HG02798 (cell line): ENCODE measurements at regions not wholly inside any gene's neighbourhood (a gene's known extent, or its start where the extent isn't known, plus 50 kb on each side); places are given as distances from the start of the nearest gene placed in this dataset.
A peak's percentile ranks its signal among the peaks of the same experiment; 100 is the strongest.
"Not testable (repeated sequence)": the region's sequence is repeated elsewhere in the genome, so short reads cannot be mapped to it uniquely, and the experiment has no call there.

ENCODE experiments used
- ATAC-seq: cut with Tn5 transposase; IDR thresholded peaks from one replicate; pipeline ENCODE4 v1.9.1; 2021; ENCODE audit warnings: mild to moderate bottlenecking; ENCODE audit not compliant: unreplicated experiment, poor library complexity

DNA sequence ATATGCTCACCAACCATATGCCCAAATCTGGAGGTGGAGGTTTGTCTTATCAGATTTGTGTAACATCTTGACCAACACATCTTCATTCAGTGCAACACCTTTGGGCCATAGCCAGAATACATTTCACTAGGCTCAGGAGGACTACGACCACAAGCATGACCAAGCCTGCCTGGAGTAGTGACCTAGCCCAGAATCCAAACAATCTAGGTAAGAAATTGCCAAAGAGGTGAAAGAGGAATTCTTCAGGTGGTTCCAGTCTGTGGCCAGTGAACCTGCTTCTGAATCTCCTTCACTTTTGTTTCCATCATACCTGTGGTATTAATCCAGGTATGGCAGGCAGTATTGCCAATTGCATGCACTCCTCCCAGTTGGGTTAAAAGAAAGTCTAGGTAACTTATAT, 112.8 kb upstream of the RAB18 start:
- ATAC-seq: no peak

DNA sequence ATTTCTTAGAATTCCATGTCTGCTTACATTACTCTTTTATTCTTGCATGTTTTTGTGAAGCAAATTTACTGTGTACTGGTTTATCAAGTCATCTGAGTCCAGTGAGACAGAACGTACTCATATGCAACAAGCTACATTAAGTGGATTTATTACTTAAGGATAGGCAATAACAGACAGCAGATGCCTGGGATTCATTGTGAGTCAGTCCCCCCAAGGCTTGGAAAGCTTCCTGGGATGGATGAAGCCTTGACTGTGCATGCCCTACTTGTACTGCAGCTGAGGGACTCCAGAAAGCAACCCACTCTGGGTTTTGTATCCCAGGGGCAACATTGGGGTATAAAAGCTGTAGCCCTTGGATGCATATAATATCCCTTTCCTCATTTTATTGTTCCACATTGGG, 113.4 kb upstream of the RAB18 start:
- ATAC-seq: no peak

DNA sequence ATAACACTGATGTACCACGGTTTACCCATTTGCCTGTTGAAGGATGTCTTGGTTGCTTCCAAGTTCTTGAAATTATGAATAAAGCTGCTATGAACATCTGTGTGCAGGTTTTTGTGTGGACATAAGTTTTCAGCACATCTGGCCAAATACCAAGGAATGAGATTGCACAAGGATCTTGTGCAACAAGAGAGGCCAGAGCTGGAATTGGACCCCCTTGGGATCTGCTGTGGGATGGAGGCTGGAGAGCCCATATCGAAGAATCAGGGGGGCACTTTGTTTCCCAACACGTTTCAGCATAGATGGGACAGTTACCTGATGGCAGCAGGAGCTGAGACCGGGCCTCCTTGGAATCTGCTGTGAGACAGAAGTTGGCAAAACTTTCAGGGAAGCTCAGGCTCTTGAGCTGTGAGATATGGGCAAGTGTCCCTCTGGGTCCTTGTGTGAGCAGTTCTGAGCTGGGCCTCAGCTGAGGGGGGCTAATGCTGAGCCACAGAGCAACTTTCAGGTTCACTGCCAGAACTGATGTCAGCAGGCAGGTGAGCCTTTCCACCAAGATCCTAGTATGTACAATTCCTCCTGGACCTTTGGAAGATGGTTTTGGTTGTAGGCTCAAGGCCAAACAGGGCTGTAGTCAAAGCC, 115.2 kb upstream of the RAB18 start:
- ATAC-seq: no peak

DNA sequence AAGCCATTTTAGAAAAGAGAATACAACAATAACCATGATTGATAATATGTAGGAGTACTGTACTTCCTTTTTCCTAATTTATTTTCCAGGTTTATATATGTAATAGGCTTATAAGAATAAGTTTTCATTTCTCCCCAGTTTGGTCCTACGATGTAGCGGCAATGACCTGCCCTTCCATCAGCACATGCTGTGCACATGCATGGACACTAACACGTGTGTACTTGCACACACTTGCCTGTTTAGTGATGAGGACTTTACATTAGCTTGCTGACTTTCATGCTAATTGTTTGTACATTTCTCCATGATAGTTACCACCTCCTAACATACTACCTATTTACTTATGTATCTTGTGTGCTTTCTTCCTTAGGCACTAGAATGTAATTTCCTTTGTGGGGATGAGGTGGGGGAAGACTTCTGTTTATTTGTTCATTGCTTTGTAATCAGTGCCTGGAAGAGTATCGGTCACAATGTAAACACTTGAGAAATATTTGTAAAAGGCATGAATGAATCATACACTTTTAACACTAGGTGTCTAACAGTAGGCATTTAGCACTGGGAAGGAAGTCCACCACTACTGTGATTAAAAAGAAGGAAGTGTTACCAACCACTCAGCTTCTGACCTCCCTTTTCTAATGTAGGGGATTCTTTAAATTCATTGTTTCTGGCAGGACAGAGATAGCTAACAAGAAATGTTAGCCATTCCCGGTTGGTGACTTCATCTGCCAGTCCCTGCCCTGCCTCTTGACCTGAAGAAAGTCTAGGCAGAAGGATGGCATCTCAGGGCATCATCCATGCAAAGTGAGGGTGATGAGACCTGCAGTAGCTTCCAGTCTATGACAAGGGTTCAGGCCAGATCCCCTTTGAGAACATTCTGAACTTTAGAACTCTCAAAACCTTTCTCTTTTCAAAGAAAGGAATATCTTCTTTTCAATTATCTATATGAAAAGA, 120.2 kb upstream of the RAB18 start:
- no peak for ATAC-seq

DNA sequence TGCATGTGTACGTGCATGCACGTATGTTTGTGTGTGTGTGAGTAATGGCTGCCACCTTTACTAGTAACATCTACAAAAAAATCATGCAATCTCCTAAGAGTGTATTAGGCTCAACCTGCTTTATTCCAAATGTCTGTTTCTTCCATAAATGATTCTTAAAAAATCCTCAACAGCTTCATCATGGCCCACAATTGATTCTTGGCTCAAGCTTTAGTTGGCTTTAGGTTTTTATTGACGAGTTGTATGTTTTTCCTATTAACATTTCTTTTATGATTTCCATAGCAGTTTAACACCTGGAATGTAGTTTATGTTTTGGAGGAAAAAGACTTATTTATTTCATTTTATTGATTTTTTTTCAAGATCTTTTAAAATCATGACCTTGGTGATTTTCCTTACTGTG, 121.9 kb upstream of the RAB18 start:
- ATAC-seq: no peak

DNA sequence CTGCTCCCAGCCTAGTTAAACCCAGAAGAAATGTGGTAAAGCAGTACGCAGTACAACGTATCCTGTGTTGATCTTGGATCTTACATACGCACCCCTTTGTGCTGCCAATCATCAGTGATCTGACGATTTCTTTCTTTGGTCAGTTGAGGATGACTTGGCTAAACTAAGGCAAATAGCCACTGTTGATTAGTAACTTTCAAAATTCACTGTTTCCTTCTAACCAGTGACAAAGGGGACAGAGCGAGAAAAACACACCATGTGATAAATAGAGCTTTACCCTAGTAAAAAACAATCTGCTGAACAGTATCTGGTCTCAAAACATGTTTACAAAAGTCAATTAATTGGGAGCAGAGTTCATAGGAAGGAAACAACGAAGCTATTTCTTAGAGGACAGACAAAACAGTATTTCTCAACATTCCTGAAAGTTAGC, 123.2 kb upstream of the RAB18 start:
- no peak for ATAC-seq

DNA sequence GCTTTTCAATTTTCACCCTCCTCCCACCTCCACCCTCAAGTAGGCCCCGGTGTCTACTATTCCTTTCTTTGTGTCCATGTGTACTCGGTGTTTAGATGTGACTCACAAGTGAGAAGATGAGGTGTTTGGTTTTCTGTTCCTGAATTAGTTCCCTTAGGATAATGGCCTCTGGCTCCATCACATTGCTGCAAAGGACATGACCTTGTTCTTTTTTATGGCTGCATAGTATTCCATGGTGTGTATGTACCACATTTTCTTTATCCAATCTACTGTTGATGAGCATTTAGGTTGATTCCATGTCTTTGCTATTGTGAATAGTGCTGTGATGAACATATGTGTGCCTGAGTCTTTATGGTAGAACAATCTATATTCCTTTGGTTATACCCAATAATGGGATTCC, 125.1 kb upstream of the RAB18 start:
- ATAC-seq: not testable (repeated sequence)

DNA sequence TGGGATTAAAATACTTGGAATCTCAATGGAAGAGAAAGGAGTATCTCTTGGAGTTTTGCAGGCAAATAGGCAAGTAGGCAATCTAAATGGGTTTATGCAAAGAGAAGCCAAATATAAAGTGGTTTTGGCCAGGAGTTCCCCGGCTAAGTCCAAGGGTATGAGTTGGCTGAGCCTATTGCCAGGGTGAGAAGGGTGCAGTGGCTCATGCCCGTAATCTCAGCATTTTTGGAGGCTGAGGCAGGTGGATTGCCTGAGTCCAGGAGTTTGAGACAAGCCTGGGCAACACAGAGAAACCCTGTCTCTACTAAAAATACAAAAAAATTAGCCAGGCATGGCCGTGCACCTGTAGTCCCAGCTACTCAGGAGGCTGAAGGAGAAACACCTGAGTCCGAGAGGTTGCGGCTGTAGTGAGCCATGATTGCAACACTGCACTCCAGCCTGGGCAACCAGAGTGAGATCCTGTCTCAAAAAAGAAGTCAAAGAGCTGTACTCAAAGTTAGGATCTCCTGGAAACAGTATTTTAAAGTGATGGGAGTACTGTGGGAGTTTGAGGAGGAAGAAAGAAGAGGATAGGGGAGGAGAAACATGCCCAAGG, 130.4 kb upstream of the RAB18 start:
- ATAC-seq: no peak

DNA sequence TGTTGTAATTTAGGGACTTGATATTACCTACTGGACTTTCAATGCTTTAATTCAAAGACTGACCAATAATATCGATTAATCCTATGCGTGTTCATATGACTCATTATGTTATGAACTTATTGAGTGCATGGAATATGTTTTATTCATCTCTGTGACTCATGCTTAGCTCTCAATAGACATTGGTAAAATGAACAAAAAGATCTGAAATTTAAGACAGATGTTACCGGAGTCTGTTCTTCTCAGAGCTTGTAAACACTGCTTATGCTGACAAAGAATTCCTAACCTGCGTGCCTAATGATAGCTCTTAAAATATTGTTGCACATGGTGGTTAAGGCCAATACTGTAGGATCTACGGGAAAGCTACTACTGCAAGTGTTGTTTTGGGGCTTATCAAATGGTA, 131.5 kb upstream of the ACBD5 start:
- ATAC-seq: no peak

DNA sequence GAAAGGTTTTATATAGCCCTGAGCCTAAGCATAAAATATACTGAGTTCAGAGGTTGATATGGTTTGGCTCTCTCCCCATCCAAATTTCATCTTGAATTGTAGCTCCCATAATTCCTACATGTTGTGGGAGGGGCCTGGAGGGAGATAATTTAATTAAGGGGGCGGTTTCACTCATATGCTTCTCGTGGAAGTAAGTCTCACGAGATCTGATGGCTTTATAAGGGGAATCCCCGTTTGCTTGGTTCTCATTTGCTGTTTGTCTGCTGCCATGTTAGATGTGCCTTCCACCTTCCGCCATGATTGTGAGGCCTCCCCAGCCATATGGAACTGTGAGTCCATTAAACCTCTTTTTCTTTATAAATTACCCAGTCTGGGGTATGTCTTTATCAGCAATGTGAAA, 130.8 kb upstream of the ACBD5 start:
- not testable (repeated sequence) for ATAC-seq

DNA sequence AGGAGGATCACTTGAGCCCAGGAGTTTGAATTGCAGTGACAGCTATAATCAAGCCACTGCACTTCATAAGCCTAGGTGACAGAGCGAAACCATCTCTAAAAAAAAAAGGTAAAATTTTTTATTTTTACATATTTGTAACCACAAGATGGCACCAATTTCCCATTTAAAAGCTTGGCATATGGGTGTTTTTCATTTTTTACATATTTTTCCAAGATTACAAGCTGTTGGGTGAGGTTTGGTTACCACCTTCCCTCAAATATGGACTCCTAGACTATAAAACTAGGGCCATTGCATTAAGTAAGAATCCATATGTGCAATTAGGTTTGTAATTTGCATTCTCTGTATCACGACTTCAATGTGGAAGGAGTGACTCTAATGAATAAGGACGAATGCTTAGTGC, 129.3 kb upstream of the ACBD5 start:
- no peak for ATAC-seq

DNA sequence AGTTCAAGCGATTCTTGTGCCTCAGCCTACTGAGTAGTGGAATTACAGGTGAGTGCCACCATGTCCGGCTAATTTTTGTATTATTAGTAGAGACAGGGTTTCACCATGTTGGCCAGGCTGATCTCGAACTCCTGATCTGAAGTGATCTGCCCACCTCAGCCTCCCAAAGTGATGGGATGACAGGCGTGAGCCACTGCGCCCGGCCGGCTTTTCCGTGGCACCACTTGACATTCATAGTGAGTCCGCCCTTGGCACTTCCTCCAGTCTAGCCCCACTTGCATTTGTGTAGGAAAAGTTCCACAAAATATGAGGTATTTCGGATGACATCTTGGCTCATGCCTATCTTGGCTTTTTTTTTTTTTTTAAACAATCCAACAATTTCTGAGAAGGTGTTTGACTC, 128.1 kb upstream of the ACBD5 start:
- ATAC-seq: no peak

DNA sequence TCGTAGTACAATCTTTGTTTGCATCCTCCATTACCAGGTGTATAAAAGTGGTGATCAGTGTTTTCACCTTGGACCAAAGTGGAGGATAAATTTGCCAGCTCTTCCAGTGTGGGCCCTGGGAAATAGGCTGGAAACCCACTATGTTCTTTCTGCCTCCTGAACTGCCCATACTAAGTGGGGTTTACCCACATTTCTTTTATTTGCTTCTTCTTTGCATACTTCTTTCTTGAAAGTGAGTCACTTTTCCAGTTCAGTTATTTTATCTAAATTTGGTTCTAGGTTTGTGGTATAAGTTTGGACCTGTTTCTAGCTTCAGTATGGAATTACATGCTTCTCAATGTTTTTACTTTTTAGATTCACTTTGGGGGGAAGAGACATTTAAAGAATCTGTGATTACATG, 126.2 kb upstream of the ACBD5 start:
- no peak for ATAC-seq

DNA sequence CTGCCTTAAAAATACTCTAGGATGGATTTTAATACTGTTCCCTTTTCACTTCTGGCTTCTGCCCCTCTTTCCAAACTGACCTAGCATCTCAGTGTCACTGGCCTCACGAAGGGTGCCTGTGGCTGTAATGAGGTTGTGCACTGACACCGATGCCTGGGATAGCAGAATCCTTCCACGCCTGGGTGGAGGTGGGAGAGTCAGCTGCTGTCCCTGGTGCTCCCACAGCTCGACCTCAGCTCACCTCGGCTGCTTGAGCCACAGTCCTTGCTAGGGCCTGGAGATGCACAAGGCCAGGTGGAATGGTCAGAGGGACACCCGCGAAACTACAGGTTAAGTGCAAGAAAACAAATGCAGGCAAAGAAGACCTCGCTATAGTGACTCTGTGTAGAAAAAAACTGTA, 123.4 kb upstream of the ACBD5 start:
- no peak for ATAC-seq

DNA sequence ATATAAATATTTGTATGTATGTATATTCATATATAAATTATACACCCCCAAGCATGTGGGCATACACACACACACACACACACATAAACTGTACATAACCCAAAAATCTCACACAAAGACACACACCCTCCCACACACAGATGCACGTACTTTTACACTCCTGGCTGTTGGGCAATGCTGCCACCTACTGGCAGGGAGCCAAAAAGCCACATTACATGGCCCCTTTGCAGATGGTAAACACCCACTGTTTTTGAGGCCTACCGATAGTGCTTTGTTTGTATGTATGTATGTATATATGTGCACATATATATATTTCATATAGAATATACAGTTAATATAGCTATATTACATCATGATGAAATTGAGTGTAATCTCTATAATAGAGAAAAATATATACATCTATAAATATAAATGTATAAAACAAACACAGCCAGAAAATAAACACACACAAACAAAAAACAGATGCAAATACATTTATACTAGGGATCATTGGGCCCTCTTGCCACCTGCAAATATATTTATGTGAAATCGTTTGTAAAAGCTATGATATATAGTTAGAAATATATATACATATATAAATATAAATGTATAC, 120.1 kb upstream of the ACBD5 start:
- peak; percentile 98 for ATAC-seq

DNA sequence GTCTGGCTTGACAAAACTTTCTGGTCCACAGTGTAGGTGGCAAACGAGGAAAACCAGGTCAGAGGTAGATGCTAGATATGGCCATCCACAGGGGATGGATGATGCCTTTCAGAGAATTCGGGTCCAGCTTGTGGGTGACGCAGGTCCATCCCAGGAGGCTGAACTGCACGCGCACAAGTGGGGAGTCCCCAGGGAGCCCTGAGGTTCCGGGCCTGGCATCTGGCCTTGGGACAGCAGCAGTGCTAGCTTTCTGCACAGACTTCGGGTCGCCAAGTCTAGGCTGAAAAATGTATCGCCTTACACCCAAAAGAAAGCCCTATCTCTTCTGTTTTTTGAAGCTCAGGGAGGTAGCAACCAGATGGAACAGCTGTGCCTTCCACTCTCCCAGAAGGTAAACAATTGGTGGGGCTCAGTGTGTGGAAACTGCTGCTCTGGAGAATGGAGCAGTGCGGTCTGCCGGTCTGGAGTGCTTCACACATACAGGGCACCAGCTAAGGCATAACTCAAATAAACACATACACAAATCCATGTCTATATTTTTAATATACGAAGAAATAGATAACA, 119.3 kb upstream of the ACBD5 start:
- ATAC-seq: no peak

DNA sequence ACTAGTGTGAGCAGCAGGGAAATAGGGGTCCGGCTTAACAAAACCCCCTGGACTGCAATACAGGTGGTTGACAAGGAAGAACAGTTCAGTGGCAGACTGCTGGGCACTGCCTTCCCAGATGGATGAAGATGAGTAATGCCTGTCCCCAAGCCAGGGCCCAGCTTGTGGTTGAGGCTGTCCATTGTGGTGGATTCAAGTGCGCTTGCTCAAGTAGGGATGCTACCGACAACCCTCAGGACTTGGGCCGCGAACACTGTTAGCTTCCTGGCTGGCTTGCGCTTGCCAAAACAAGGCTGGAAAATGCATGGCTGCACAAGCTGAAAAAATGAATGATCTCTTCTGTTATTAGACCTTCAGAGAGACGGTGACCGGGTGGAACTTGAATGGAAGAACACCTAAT, 116.1 kb upstream of the ACBD5 start:
- no peak for ATAC-seq

DNA sequence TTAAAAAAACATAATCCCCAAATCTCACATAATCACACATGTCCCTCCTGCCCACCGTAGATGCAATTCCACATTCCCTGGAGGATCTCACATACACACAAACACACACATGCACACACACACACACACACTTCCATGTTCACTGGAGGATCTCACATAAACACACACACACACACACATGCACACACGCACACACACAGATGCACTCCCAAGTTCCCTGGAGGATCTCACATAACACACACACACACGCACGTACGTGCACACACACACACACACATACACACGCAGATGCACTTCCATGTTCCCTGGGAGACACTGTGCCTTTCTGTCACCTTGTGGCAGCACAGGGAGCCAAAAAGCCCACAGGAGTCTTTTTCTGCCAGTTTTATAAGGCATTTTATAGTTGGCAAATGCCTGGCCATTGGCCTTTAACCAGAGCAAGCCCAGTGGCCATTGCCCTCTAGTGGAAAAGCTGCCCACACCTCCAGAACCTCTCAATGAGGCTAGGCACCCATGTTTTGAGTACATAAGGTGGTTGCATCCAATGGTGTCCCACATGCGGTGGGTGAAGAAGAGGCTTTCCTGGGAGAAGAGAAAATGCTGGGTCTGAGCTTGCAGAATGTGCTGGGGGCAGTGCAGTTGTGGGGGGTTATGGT, 115.4 kb upstream of the ACBD5 start:
- ATAC-seq: no peak

DNA sequence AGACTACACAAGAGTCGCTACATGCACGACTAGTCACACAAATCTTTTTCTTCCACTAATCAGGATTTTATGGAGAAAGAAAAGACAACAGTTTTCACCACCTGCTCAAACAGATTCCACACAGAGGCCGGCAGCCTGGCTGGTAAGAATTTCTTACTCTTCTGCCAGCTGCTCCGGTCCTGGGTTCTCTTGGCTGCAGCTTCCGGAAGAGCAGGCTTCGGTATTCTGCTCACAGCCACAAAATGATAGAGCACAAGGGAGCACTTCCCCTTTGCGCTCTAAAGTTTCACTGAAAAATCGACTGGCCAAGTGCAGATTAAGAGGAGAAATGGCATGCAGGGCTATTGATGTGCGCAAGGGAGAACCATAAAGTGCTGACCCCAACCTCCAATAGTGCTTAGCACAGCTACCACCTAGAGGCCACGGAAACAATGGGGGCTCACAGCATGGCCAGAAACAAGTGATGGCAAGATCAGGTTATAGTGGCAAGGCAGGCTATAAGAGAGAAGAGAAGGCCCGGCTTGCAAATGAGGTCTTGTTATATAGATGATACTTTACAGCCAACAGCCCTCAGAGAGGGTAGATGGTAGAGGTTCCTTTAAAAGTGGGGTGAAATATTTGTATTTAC, 114.2 kb upstream of the ACBD5 start:
- ATAC-seq: peak; percentile 97

DNA sequence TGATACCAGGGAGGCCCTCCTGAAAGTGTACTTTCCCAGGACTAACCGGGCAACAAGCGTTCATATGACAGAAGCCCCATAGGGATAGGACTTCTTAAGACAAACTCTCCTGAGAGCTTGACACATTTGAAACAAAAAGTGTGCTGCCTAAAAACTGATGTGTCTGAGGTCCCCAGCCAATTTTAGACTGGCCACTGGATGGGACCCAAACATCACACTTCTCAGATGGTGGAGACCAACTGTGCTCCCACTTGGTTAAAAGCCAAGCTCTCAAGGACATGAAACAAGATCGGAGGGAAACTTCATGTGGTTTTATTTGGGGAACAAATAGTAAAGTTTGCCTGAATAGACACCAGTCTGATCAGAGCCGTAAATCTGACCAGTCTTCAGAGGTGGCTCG, 113.5 kb upstream of the ACBD5 start:
- ATAC-seq: peak; percentile 20
